GM10266 (cell line): ENCODE measurements at regions not wholly inside any gene's neighbourhood (a gene's known extent, or its start where the extent isn't known, plus 50 kb on each side); places are given as distances from the start of the nearest gene placed in this dataset.
"Not testable (repeated sequence)": the region's sequence is repeated elsewhere in the genome, so short reads cannot be mapped to it uniquely, and the experiment has no call there.

Source experiments
- DNase-seq: peaks from one replicate; pipeline ENCODE4 v3.0.0; 2012; ENCODE audit errors: extremely low spot score
- CTCF ChIP-seq: IDR thresholded peaks from 2 replicates; pipeline ENCODE4 v1.5.1; 2012; ENCODE audit warnings: mild to moderate bottlenecking, low read depth; ENCODE audit not compliant: control insufficient read depth, insufficient read depth; ENCODE audit errors: missing control alignments

- DNase-seq, result peak; percentile 14
- TF ChIP-seq CTCF, result no peak
These were observed 708.4 kb downstream of the RNF144A start for GRCh38 chr2:7625392-7626138.

- DNase-seq, result no peak
- TF ChIP-seq CTCF, result no peak
These were observed 708.9 kb downstream of the RNF144A start for GRCh38 chr2:7626139-7626537.

- TF ChIP-seq CTCF, result no peak
- no peak for DNase-seq
These were observed 710.4 kb downstream of the RNF144A start for GRCh38 chr2:7627583-7627982.

- no peak for TF ChIP-seq CTCF
- no peak for DNase-seq
These were observed 715.2 kb downstream of the RNF144A start for GRCh38 chr2:7632420-7632819.

- no peak for TF ChIP-seq CTCF
- DNase-seq, result no peak
These were observed 716.4 kb downstream of the RNF144A start for GRCh38 chr2:7633566-7634153.

GRCh38 chr2:7634409-7634808 lies 717.2 kb downstream of the RNF144A start:
- no peak for DNase-seq
- no peak for TF ChIP-seq CTCF

- TF ChIP-seq CTCF, result no peak
- no peak for DNase-seq
These were observed 722.3 kb downstream of the RNF144A start for GRCh38 chr2:7639476-7639875.

- not testable (repeated sequence) for DNase-seq
These were observed 724.1 kb downstream of the RNF144A start for GRCh38 chr2:7641272-7641671.
